ENCODE measurements at regions not wholly inside any gene's neighbourhood (a gene's known extent, or its start where the extent isn't known, plus 50 kb on each side); places are given as distances from the start of the nearest gene placed in this dataset.

- TF ChIP-seq, protein P1, sequence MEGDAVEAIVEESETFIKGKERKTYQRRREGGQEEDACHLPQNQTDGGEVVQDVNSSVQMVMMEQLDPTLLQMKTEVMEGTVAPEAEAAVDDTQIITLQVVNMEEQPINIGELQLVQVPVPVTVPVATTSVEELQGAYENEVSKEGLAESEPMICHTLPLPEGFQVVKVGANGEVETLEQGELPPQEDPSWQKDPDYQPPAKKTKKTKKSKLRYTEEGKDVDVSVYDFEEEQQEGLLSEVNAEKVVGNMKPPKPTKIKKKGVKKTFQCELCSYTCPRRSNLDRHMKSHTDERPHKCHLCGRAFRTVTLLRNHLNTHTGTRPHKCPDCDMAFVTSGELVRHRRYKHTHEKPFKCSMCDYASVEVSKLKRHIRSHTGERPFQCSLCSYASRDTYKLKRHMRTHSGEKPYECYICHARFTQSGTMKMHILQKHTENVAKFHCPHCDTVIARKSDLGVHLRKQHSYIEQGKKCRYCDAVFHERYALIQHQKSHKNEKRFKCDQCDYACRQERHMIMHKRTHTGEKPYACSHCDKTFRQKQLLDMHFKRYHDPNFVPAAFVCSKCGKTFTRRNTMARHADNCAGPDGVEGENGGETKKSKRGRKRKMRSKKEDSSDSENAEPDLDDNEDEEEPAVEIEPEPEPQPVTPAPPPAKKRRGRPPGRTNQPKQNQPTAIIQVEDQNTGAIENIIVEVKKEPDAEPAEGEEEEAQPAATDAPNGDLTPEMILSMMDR (IDR thresholded peaks at IDR 0.05), result no peak
- TF ChIP-seq POLR2A (IDR thresholded peaks at IDR 0.05), result no peak
These were observed 109.2 kb upstream of the CDYL start for GRCh38 chr6:4666886-4667513.

Measured in adrenal gland (tissue), 5 donors.